ENCODE measurements at regions not wholly inside any gene's neighbourhood (a gene's known extent, or its start where the extent isn't known, plus 50 kb on each side); places are given as distances from the start of the nearest gene placed in this dataset.
"Not testable (repeated sequence)": the region's sequence is repeated elsewhere in the genome, so short reads cannot be mapped to it uniquely, and the experiment has no call there.

GRCh38 chr4:155591738-155592143, 74.9 kb upstream of the GUCY1A1 start:
- DNase-seq (ENCODE audit: low spot score), result no peak

- no peak for DNase-seq (ENCODE audit: low spot score)
Measured at GRCh38 chr4:155590796-155591585, 75.7 kb upstream of the GUCY1A1 start.

GRCh38 chr4:155588437-155588836, 78.2 kb upstream of the GUCY1A1 start:
- no peak for DNase-seq (ENCODE audit: low spot score)

- DNase-seq (ENCODE audit: low spot score), result no peak
Measured at GRCh38 chr4:155587766-155588165, 78.9 kb upstream of the GUCY1A1 start.

- DNase-seq (ENCODE audit: low spot score), result no peak
Measured at GRCh38 chr4:155582971-155583437, 83.6 kb upstream of the GUCY1A1 start.

GRCh38 chr4:155582041-155582440, 84.6 kb upstream of the GUCY1A1 start:
- no peak for DNase-seq (ENCODE audit: low spot score)

GRCh38 chr4:155578726-155579370, 87.8 kb upstream of the GUCY1A1 start:
- DNase-seq (ENCODE audit: low spot score), result no peak

GRCh38 chr4:155578219-155578618, 88.4 kb upstream of the GUCY1A1 start:
- DNase-seq (ENCODE audit: low spot score), result no peak

- not testable (repeated sequence) for DNase-seq (ENCODE audit: low spot score)
Measured at GRCh38 chr4:155574329-155574728, 92.3 kb upstream of the GUCY1A1 start.

- DNase-seq (ENCODE audit: low spot score), result no peak
Measured at GRCh38 chr4:155573126-155573525, 93.5 kb upstream of the GUCY1A1 start.

GRCh38 chr4:155572106-155572703, 94.4 kb upstream of the GUCY1A1 start:
- no peak for DNase-seq (ENCODE audit: low spot score)

- DNase-seq (ENCODE audit: low spot score), result no peak
Measured at GRCh38 chr4:155571184-155571944, 95.3 kb upstream of the GUCY1A1 start.

GRCh38 chr4:155570661-155571060, 96.0 kb upstream of the GUCY1A1 start:
- no peak for DNase-seq (ENCODE audit: low spot score)

- no peak for DNase-seq (ENCODE audit: low spot score)
Measured at GRCh38 chr4:155569960-155570515, 96.6 kb upstream of the GUCY1A1 start.

- no peak for DNase-seq (ENCODE audit: low spot score)
Measured at GRCh38 chr4:155569471-155569870, 97.2 kb upstream of the GUCY1A1 start.

- DNase-seq (ENCODE audit: low spot score), result no peak
Measured at GRCh38 chr4:155568641-155569220, 97.9 kb upstream of the GUCY1A1 start.

- DNase-seq (ENCODE audit: low spot score), result no peak
Measured at GRCh38 chr4:155566354-155566753, 100.3 kb upstream of the GUCY1A1 start.

GRCh38 chr4:155565776-155566175, 100.9 kb upstream of the GUCY1A1 start:
- no peak for DNase-seq (ENCODE audit: low spot score)

GRCh38 chr4:155565330-155565729, 101.3 kb upstream of the GUCY1A1 start:
- DNase-seq (ENCODE audit: low spot score), result no peak

GRCh38 chr4:155564880-155565279, 101.8 kb upstream of the GUCY1A1 start:
- DNase-seq (ENCODE audit: low spot score), result no peak

GRCh38 chr4:155564086-155564485, 102.6 kb upstream of the GUCY1A1 start:
- DNase-seq (ENCODE audit: low spot score), result no peak

GRCh38 chr4:155559915-155560314, 106.7 kb upstream of the GUCY1A1 start:
- no peak for DNase-seq (ENCODE audit: low spot score)

Measured in iPS-NIHi11 (cell line).